Activated B cell treated with CpG ODN at 0.5 μM for 24 hours (primary cell): ENCODE measurements at regions not wholly inside any gene's neighbourhood (a gene's known extent, or its start where the extent isn't known, plus 50 kb on each side); places are given as distances from the start of the nearest gene placed in this dataset.

ENCODE experiments used
- ATAC-seq: fragments of 200-7000 bp; cut with Tn5 transposase; one replicate; pipeline ENCODE4 v1.10.0; 2021; ENCODE audit warnings: low read depth, mild to moderate bottlenecking, moderate library complexity
- CTCF ChIA-PET: fragments of 350-600 bp; sonication (Branson Sonifier 250); formaldehyde crosslinking; loops from one replicate; lab custom pipeline; 2021; ENCODE audit warnings: antibody characterized with exemption; lab: Charles Lee
- POLR2A ChIA-PET: fragments of 350-600 bp; sonication (Branson Sonifier 250); formaldehyde crosslinking; loops from one replicate; lab custom pipeline; 2021; ENCODE audit warnings: antibody characterized with exemption; lab: Charles Lee
- DNase-seq: peaks from one replicate; pipeline ENCODE4 v3.0.0; 2022
- H3K27ac Mint-ChIP-seq: one replicate; pipeline ENCODE4 v1.8.0; 2020; ENCODE audit warnings: mixed read lengths
- H3K27me3 Mint-ChIP-seq: one replicate; pipeline ENCODE4 v1.8.0; 2021; ENCODE audit warnings: mixed read lengths
- H3K36me3 Mint-ChIP-seq: one replicate; pipeline ENCODE4 v1.8.0; 2021; ENCODE audit warnings: low read depth, mixed read lengths
- H3K4me1 Mint-ChIP-seq: one replicate; pipeline ENCODE4 v1.8.0; 2021; ENCODE audit warnings: mixed read lengths
- H3K4me3 Mint-ChIP-seq: one replicate; pipeline ENCODE4 v1.8.0; 2020; ENCODE audit warnings: mild to moderate bottlenecking, mixed read lengths
- H3K9me3 Mint-ChIP-seq: one replicate; pipeline ENCODE4 v1.8.0; 2020; ENCODE audit warnings: mixed read lengths
- intact Hi-C: fragments of 100-400 bp; cut with micrococcal nuclease; formaldehyde crosslinking; loops from one replicate; pipeline ENCODE4 v1.15.1; 2024
- TF ChIP-seq, protein P1 (sequence below): fragments of 200-600 bp; IDR thresholded peaks from one replicate; pipeline ENCODE4 v1.8.0; 2022; ENCODE audit warnings: antibody characterized with exemption, mild to moderate bottlenecking

DNA sequence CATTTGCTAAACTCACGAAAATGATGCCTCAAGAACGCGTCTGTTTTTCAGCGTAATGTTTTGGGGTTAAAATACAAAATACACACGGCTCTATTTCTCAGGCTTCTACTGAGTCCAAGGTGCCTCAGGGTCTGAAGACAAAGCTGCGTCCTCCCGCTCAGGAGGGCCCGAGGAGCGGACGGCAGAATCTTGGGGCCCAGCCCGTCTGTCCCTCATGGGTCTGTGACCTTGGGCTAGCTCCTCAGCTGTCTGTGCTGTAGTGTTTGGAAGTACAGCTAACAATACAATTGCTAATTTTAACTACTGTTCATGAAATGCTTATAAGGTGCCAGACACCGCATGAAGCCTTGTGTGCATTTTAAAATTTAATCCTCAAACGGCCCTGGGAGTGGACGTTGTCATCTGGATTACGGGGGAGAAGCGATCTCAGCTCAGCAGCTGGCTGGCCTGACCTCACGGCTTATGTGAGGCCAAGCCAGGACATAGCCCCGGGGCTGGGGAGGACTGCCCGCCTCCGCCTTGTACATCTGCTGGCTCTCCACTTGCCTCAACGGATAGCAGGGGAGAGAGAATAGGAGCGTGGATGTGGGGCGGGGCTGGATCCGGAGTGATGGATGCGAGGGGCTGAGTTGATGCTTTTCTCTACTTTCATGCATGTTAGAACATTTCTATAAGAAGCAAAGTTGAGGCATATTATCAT lies 357.4 kb downstream of the GLRX3 start:
- POLR2A ChIA-PET: no interaction called here

DNA sequence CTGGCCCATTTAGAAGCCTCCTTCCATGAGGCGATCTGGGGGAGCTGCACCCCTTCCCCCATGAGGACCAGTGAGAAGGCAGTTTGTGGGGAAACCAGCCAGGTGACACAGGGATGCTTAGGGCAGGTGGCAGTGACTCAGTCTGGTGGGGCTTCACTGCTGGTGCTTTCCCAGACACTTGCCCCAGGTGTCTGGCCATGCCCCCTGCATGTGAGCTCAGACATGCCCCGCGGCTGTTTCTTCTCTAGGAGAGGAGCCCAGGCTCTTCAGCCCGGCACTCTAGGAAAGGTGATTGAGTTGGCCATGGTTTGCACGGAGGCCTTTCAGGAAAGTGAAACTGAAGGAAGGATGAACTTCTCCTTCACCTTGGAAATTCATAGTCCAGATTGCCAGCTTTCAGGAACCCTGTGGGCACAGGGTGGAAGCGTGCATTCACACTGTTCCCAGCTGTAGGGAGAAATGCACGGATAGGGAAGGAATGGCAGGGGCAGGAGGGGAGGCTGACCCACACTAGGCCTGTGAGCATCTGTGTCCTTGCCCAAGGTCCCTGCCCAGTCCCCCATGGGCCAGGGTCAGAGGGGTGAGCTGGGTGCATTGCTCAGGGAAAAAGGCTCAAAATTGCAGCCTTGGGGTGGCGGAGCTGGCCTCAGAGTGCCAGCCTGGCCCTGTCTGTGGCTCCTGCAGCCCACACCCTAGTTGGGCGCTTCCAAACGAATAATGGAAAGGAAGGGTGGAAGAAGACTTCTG lies 359.1 kb downstream of the GLRX3 start:
- Mint-ChIP-seq H3K36me3 (no peaks in the 10 kb centered on the region), H3K27me3 (no peaks in the 10 kb centered on the region), H3K27ac (no peak overlapping the region), H3K4me1 (no peaks in the 10 kb centered on the region), H3K9me3 (no peaks in the 10 kb centered on the region), H3K4me3 (no peak overlapping the region)
- ATAC-seq (no peak), DNase-seq (no peak)
- POLR2A ChIA-PET: no interaction called here
- TF ChIP-seq, protein P1, sequence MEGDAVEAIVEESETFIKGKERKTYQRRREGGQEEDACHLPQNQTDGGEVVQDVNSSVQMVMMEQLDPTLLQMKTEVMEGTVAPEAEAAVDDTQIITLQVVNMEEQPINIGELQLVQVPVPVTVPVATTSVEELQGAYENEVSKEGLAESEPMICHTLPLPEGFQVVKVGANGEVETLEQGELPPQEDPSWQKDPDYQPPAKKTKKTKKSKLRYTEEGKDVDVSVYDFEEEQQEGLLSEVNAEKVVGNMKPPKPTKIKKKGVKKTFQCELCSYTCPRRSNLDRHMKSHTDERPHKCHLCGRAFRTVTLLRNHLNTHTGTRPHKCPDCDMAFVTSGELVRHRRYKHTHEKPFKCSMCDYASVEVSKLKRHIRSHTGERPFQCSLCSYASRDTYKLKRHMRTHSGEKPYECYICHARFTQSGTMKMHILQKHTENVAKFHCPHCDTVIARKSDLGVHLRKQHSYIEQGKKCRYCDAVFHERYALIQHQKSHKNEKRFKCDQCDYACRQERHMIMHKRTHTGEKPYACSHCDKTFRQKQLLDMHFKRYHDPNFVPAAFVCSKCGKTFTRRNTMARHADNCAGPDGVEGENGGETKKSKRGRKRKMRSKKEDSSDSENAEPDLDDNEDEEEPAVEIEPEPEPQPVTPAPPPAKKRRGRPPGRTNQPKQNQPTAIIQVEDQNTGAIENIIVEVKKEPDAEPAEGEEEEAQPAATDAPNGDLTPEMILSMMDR: no peak
- intact Hi-C loops: no loop called here
- CTCF ChIA-PET: no interaction called here

More for the DNA sequence above, 357.4 kb downstream of the GLRX3 start:
- TF ChIP-seq, protein P1: no peak
- ATAC-seq: no peak
- Mint-ChIP-seq H3K36me3 (no peaks in the 10 kb centered on the region), H3K9me3 (no peaks in the 10 kb centered on the region), H3K4me3 (no peak overlapping the region), H3K27ac (no peak overlapping the region), H3K27me3 (no peaks in the 10 kb centered on the region), H3K4me1 (no peaks in the 10 kb centered on the region)
- intact Hi-C loops: no loop called here
- no peak for DNase-seq
- CTCF ChIA-PET: no interaction called here

DNA sequence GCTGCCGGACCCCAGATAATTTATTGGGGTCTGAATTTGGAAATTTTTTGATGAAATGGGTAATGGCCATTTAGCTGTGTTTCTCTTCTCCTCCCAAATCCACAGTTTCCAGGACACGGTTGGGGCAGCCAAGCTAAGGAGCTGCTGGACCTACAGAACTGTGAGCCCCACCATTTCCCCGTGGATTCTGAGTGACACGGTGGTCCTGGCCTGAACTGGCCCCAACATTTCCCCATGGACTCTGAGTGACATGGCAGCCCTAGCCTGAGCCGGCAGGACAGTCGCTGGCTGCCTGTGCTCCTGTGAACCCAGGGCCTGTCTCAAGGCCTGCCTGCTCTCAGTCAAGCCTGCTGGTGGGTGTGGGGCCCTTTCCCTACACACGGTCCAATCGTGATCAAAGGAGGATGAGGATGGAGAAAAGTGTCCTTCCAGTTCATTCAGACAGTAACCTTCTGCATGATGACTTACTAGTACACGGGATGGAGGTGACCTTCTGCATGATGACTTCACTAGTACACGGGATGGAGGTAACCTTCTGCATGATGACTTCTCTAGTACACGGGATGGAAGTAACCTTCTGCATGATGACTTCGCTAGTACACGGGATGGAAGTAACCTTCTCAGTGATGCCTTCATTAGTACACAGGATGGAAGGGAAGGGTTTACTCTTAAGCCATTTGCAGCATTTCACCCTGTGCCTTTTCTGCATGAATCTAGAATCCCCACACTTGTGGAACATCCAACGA lies 359.9 kb downstream of the GLRX3 start:
- Mint-ChIP-seq H3K4me1 (no peaks in the 10 kb centered on the region), H3K36me3 (no peaks in the 10 kb centered on the region), H3K27me3 (no peaks in the 10 kb centered on the region), H3K4me3 (no peak overlapping the region), H3K27ac (no peak overlapping the region), H3K9me3 (peaks cover 2% of the 10 kb centered on the region)
- ATAC-seq: no peak
- intact Hi-C loops: no loop called here
- POLR2A ChIA-PET: no interaction called here
- no peak for DNase-seq
- CTCF ChIA-PET: no interaction called here
- TF ChIP-seq, protein P1: no peak

DNA sequence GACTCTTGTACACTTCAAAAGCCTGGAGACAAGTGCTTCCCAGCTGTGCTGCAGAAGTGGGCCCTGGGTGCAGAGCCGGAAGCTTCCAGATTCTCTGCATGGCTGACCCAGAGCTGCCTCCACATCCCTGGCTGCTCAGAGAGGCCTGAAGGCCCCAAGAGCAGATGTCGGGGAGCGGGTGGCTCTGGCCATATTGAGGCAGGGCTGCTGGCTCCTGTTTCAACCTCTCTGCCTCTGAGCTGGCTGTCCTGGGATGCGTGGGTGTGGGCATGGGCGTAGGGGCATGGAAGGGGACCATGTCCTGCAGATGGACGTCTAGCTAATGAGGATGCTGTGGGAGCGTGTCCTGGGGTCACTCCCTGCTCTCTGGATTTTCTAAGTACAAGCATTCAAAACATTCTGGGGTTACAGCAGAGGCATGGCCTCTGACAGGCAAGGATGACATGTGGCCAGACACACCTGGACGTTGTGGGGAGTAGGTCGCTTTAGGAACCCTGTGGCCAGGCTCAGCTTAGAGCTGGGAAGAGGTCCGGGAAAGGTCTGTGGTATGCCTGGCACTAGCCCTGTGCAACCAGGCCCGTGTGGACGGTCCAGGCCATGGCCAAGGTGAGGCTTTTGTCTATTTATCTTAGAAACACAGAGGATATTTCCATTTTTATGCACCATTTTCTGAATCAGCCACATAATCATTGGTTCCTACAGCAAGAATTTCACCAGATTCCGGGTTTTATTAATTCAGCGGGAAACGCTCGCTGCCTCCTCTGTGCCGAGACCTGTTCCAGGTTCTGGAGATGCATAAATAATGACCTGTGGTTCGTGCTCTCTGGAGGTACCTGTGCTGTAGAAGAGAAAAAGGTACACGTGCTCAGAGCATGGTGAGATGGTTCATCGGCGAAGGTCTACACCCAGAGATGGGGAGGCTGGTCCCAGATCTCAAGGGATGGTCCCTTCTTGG lies 361.1 kb downstream of the GLRX3 start:
- no peak for DNase-seq
- intact Hi-C loops: no loop called here

More for the DNA sequence above, 361.1 kb downstream of the GLRX3 start:
- Mint-ChIP-seq H3K27me3 (no peaks in the 10 kb centered on the region), H3K27ac (no peak overlapping the region), H3K9me3 (peaks cover 2% of the 10 kb centered on the region), H3K4me1 (no peaks in the 10 kb centered on the region), H3K4me3 (no peak overlapping the region), H3K36me3 (no peaks in the 10 kb centered on the region)
- CTCF ChIA-PET: no interaction called here
- TF ChIP-seq, protein P1: no peak
- ATAC-seq: no peak
- POLR2A ChIA-PET: no interaction called here
